RWPE1 (cell line): ENCODE measurements at regions not wholly inside any gene's neighbourhood (a gene's known extent, or its start where the extent isn't known, plus 50 kb on each side); places are given as distances from the start of the nearest gene placed in this dataset.

Experiments used
- CTCF ChIA-PET: fragments of 350-600 bp; sonication (Branson Sonifier 250); formaldehyde crosslinking; extraction: SDS; loops from one replicate; lab custom pipeline; 2021; lab: Yijun Ruan, JAX
- POLR2A ChIA-PET: fragments of 400-600 bp; formaldehyde crosslinking; extraction: SDS; loops from one replicate; lab custom pipeline; 2020; ENCODE audit warnings: antibody characterized with exemption; ENCODE audit not compliant: low non-redundant PET; lab: Yijun Ruan, JAX
- DNase-seq: peaks from one replicate; pipeline ENCODE4 v3.0.0; 2012; ENCODE audit warnings: low spot score
- H3K27ac ChIP-seq: fragments of 450-650 bp; 2 replicates; pipeline ENCODE4 v1.5.1; 2017
- CTCF ChIP-seq: fragments of 450-650 bp; conservative IDR thresholded peaks from 2 replicates; pipeline ENCODE4 v1.5.1; 2017; ENCODE audit warnings: low read depth, mild to moderate bottlenecking

GRCh38 chr4:123740236-123740635, 343.6 kb downstream of the SPRY1 start:
- no peak for TF ChIP-seq CTCF
- ChIA-PET POLR2A (no interaction called here), CTCF (no interaction called here)
- H3K27ac ChIP-seq, result no peak overlapping the region
- no peak for DNase-seq

GRCh38 chr4:123741906-123742305, 345.3 kb downstream of the SPRY1 start:
- CTCF ChIA-PET, result no interaction called here
- TF ChIP-seq CTCF, result no peak
- POLR2A ChIA-PET, result no interaction called here
- DNase-seq, result no peak
- no peak overlapping the region for H3K27ac ChIP-seq

- POLR2A ChIA-PET, result no interaction called here
- CTCF ChIA-PET, result no interaction called here
- H3K27ac ChIP-seq, result no peak overlapping the region
- DNase-seq, result no peak
- no peak for TF ChIP-seq CTCF
Observed at GRCh38 chr4:123743848-123744247, 347.3 kb downstream of the SPRY1 start.

- DNase-seq, result no peak
Observed at GRCh38 chr4:123744664-123745290, 348.2 kb downstream of the SPRY1 start.

GRCh38 chr4:123747016-123747415, 350.4 kb downstream of the SPRY1 start:
- ChIA-PET POLR2A (no interaction called here), CTCF (interaction anchor here (0.6 kb wide), 1 partner anchor 146 kb away, joined by 3 read pairs; no protein-coding TSS in a partner anchor)
- no peak for TF ChIP-seq CTCF
- H3K27ac ChIP-seq, result no peak overlapping the region
- no peak for DNase-seq

More at GRCh38 chr4:123744664-123745290, 348.2 kb downstream of the SPRY1 start:
- CTCF ChIA-PET, result interaction anchor here (0.5 kb wide), 1 partner anchor 239 kb away, joined by 4 read pairs; no protein-coding TSS in a partner anchor
- TF ChIP-seq CTCF, result no peak
- POLR2A ChIA-PET, result no interaction called here
- no peak overlapping the region for H3K27ac ChIP-seq

- TF ChIP-seq CTCF, result no peak
- CTCF ChIA-PET, result no interaction called here
Observed at GRCh38 chr4:123748806-123749205, 352.2 kb downstream of the SPRY1 start.

More at GRCh38 chr4:123748806-123749205, 352.2 kb downstream of the SPRY1 start:
- POLR2A ChIA-PET, result no interaction called here
- no peak for DNase-seq
- H3K27ac ChIP-seq, result no peak overlapping the region
